Mucosa of descending colon (tissue), 3 donors: ENCODE measurements at regions not wholly inside any gene's neighbourhood (a gene's known extent, or its start where the extent isn't known, plus 50 kb on each side); places are given as distances from the start of the nearest gene placed in this dataset.
A peak's percentile ranks its signal among the peaks of the same experiment; 100 is the strongest.

ENCODE experiments used
- ATAC-seq: fragments of 200-7000 bp; cut with Tn5 transposase; one replicate; pipeline ENCODE4 v1.9.1; 2020; ENCODE audit warnings: mild to moderate bottlenecking, moderate library complexity
- DNase-seq, 3 donors: peaks; one replicate each; pipeline ENCODE4 v3.0.0-alpha.2; 2020
- H3K36me3 ChIP-seq: fragments of 200-600 bp; one replicate; pipeline ENCODE4 v1.8.0; 2021; ENCODE audit warnings: low read depth, mild to moderate bottlenecking
- H3K4me1 ChIP-seq: fragments of 200-600 bp; one replicate; pipeline ENCODE4 v1.8.0; 2021; ENCODE audit warnings: low read depth, mild to moderate bottlenecking
- H3K4me3 ChIP-seq: fragments of 200-600 bp; one replicate; pipeline ENCODE4 v1.8.0; 2021; ENCODE audit warnings: mild to moderate bottlenecking
- H3K9me3 ChIP-seq: fragments of 200-600 bp; one replicate; pipeline ENCODE4 v1.8.0; 2021; ENCODE audit warnings: mild to moderate bottlenecking
- intact Hi-C, 2 donors: fragments of 100-400 bp; cut with DNase I in 1 of 2; cut with micrococcal nuclease in 1 of 2; formaldehyde crosslinking; loops; one replicate each; pipeline versions ENCODE4 v1.11.0 to v1.11.1; 2022; cut with DNase I, micrococcal nuclease
- TF ChIP-seq, protein P1 (sequence below): fragments of 200-600 bp; IDR thresholded peaks from one replicate; pipeline ENCODE4 v1.8.0; 2022; ENCODE audit warnings: antibody characterized with exemption, mild to moderate bottlenecking
- donor health status: DM: no; HTN: no; CAD: no; lungs with moderate emphysema.
- donor health status: DM: no; HTN: no; CAD: no.
- donor health status: DM: no; HTN: yes; CAD: no.

DNA sequence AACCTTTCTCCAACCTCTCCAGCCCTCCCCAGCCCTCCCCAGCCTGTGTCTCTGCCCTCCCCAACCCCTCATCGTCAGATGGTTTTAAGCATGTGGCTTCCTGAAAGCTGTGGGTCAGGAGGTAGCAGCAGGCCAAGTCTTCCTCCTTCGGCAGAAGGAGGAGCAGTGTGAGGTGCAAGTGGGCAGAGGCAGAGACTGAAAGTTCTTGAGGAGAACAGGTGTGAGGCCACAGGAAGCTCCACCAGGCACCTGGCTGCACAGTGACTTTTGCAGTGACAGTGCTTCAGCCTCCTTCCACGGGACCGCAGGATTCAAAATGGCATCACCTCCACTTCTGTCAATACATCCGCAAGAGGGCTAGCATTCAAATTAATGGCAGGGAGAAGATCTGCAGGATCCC lies 203.9 kb upstream of the LEF1 start:
- TF ChIP-seq, protein P1, sequence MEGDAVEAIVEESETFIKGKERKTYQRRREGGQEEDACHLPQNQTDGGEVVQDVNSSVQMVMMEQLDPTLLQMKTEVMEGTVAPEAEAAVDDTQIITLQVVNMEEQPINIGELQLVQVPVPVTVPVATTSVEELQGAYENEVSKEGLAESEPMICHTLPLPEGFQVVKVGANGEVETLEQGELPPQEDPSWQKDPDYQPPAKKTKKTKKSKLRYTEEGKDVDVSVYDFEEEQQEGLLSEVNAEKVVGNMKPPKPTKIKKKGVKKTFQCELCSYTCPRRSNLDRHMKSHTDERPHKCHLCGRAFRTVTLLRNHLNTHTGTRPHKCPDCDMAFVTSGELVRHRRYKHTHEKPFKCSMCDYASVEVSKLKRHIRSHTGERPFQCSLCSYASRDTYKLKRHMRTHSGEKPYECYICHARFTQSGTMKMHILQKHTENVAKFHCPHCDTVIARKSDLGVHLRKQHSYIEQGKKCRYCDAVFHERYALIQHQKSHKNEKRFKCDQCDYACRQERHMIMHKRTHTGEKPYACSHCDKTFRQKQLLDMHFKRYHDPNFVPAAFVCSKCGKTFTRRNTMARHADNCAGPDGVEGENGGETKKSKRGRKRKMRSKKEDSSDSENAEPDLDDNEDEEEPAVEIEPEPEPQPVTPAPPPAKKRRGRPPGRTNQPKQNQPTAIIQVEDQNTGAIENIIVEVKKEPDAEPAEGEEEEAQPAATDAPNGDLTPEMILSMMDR: no peak
- peak; percentile 8 for ATAC-seq
- Histone ChIP-seq H3K9me3 (no peaks in the 10 kb centered on the region), H3K4me1 (no peaks in the 10 kb centered on the region), H3K4me3 (no peak overlapping the region), H3K36me3 (no peaks in the 10 kb centered on the region)
- DNase-seq: no peak
- intact Hi-C loops: no loop called here

DNA sequence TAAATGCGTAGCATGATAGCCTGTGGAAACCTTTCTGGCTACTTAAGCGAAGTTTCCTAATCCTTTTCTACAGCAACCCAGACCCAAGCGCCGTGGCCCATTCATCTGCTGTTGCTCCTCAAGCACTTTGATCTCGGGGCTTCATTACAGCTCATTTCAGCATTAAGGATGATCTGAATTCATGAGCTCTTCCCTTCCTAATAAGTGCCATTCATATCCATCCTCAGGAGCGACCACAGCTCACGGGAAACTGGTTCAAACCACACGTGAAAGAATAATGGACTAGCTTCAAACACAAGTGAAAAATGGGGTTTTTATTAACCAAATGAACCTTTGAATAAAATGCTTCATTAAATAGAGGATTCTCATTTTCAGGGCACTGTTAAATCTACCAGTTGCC lies 202.6 kb upstream of the LEF1 start:
- Histone ChIP-seq H3K4me3 (no peak overlapping the region), H3K9me3 (no peaks in the 10 kb centered on the region), H3K36me3 (no peaks in the 10 kb centered on the region), H3K4me1 (no peaks in the 10 kb centered on the region)
- no peak for DNase-seq
- ATAC-seq: no peak
- intact Hi-C loops: no loop called here
- TF ChIP-seq, protein P1: no peak

DNA sequence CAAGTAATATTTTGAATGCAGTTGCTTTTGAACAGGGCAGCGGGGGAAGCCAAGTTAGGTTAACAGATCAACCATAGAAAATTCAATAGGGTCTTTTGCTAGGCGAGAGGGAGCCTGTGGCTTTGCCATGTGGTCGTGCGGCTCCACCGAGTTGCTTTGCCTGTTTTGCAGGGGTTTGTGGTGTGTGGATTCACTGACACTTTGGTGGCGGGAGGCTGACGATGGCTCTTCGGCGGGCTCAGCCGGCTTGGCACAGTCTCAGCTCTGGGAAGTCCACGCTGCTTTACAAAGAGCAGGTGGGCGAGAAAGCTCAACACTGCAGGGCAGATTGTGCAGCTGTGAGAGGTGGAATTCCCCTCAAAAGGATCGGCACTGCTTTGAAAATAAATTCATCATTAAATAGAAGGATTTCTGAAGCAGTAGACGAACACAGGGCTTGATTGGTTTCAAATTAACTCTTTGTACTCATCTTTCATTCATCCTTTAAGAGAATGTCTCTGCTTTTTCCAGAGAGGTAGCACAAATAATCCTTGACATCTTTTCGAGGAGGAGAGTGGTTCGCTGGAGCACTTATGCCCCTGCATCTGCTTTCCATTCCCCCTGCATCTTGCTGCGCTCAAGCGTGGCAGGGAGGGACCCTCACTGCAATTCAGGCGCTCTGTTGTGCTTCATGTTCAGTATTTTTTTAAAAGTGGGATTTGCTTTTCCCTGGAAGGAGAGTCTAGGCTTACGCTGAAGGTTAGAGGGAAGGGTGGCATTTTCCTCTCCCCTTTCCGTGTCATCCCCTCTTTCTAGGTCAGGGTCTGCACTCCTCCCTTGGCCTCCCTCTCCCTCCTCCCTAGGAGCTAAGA lies 201.8 kb upstream of the LEF1 start:
- Histone ChIP-seq H3K4me1 (no peaks in the 10 kb centered on the region), H3K4me3 (no peak overlapping the region), H3K36me3 (no peaks in the 10 kb centered on the region), H3K9me3 (no peaks in the 10 kb centered on the region)
- intact Hi-C loops: no loop called here
- DNase-seq (no peak), ATAC-seq (no peak)
- TF ChIP-seq, protein P1: no peak

DNA sequence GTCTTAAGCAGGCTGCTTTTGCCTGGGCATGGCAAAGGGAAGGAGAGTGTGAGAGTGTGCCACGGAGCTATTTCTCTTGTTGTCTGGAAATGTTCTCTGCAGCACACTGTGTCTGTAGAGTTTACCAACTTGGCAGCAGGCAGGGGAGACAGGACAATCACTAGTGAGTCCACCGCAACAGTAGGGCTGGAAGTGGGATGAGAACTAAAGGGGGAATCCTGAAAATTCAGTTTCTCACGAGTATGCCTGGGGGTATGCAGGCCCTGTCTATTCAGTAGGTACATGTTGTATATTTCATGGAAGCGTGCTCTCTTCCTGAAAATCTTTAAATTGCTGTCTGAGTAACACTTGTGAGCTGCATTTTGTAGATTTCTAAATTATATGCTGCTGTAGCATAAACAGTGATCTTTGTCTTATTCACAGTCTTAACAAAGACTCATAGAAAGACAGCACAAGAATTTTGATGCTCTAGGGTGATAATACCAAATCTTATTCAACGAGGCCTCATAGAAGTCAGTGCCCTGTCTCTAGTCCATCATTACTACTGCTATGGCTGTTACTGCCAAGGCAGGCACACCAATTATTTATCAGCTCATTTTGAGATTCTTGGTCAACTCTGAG lies 200.4 kb upstream of the LEF1 start:
- intact Hi-C loops: no loop called here
- ATAC-seq (no peak), DNase-seq (no peak)
- no peaks in the 10 kb centered on the region for H3K36me3 ChIP-seq
- TF ChIP-seq, protein P1: no peak
- no peak overlapping the region for H3K4me3 ChIP-seq
- no peaks in the 10 kb centered on the region for H3K9me3 ChIP-seq
- H3K4me1 ChIP-seq: no peaks in the 10 kb centered on the region

DNA sequence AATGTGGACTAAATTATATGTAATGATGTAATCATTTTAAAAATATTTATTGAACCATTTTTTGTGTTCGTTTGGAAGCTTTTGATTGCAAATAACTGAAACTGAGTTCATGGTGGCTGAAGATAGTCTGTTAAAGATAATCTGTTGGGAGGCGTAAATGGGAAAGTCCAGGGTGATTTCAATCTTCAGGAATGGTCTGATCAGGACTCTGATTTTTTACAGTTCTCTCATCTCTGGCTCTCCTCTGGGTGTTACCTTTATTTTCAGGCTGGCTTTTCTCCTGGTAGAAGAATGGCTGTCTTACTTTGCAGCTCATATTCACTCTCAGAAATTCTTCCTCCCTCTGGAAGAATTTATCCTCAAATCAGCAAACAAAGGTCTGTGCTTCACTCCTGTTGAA lies 199.0 kb upstream of the LEF1 start:
- Histone ChIP-seq H3K4me1 (no peaks in the 10 kb centered on the region), H3K36me3 (no peaks in the 10 kb centered on the region), H3K9me3 (no peaks in the 10 kb centered on the region), H3K4me3 (no peak overlapping the region)
- ATAC-seq (no peak), DNase-seq (no peak)
- TF ChIP-seq, protein P1: no peak
- intact Hi-C loops: no loop called here
